ENCODE measurements at regions not wholly inside any gene's neighbourhood (a gene's known extent, or its start where the extent isn't known, plus 50 kb on each side); places are given as distances from the start of the nearest gene placed in this dataset.

- intact Hi-C loops (cut with micrococcal nuclease; ENCODE audit: unreplicated experiment) (no loop called here), in situ Hi-C loops (cut with MboI) (no loop called here)
- FAIRE-seq (peak; percentile 7), ATAC-seq (peak; percentile 61), DNase-seq (ENCODE audit: low read depth, low spot score) (peak; percentile 9)
- ChIA-PET SMC1A (ENCODE audit: uncharacterized antibody, unreplicated experiment) (no interaction called here), CTCF (interaction anchor here (1.1 kb wide), 1 partner anchor 11 kb away, joined by 3 read pairs; no protein-coding TSS in a partner anchor), RAD21 (ENCODE audit: unreplicated experiment) (no interaction called here), POLR2A (no interaction called here)
- WGBS (ENCODE audit: insufficient coverage, insufficient replicate concordance, low lambda C conversion rate, missing lambda C conversion rate): 33% methylated on average over 4 of the region's 4 CpGs
- Histone ChIP-seq H2AFZ (ENCODE audit: control insufficient read depth, low read depth, low read length) (no peak overlapping the region), H3K79me2 (ENCODE audit: control insufficient read depth, insufficient read depth, low read length) (no peaks in the 10 kb centered on the region), H3K4me1 (ENCODE audit: control insufficient read depth, insufficient read depth, low read length) (peaks cover 3% of the 10 kb centered on the region; the same call in 1 of the 2 replicates), H3K4me2 (ENCODE audit: control insufficient read depth, insufficient read depth) (peak overlapping the region; percentile 20; the same call in 1 of the 2 replicates), H3K36me3 (ENCODE audit: control insufficient read depth in 2 of 2, insufficient read depth in 2 of 2, low read length in 1 of 2) (no peaks in the 10 kb centered on the region), H3K27ac (ENCODE audit: control insufficient read depth, insufficient read depth) (no peak overlapping the region), H3K9me3 (replicated peaks; ENCODE audit: control insufficient read depth, insufficient read depth, low read length) (no peaks in the 10 kb centered on the region; the same call in 2 of the 3 replicates), H4K20me1 (ENCODE audit: control insufficient read depth, insufficient read depth) (no peaks in the 10 kb centered on the region), H3K4me3 (no peak overlapping the region), H3K9ac (ENCODE audit: control insufficient read depth, insufficient read depth, low read length) (no peak overlapping the region), H3K27me3 (replicated peaks in 1 of 2; ENCODE audit: control insufficient read depth in 2 of 2, insufficient read depth in 2 of 2, low read length in 1 of 2) (no peaks in the 10 kb centered on the region)
- BruUV-seq (replicated peaks): no TSS peak
- TF ChIP-seq IRF4 (IDR thresholded peaks at IDR 0.05; ENCODE audit: low read depth, low read length): no peak
- no peak for TF ChIP-seq PBX3 (IDR thresholded peaks at IDR 0.05; ENCODE audit: insufficient replicate concordance, low read depth, low read length)
- TF ChIP-seq HSF1 (IDR thresholded peaks at IDR 0.05; ENCODE audit: low read depth, low read length): no peak
- no peak for TF ChIP-seq STAT1 (conservative IDR thresholded peaks at IDR 0.05)
- TF ChIP-seq RB1 (IDR thresholded peaks at IDR 0.05; ENCODE audit: borderline replicate concordance): no peak
- no peak for TF ChIP-seq YY1 (IDR thresholded peaks at IDR 0.05; ENCODE audit: low read depth, low read length)
- peak; percentile 35; the same call in 1 of the 2 replicates for TF ChIP-seq BCL11A (IDR thresholded peaks at IDR 0.05; ENCODE audit: low read depth, low read length)
- peak; percentile 87 for TF ChIP-seq MEF2A (IDR thresholded peaks at IDR 0.05; ENCODE audit: insufficient read depth, low read depth, low read length)
- no peak for TF ChIP-seq HCFC1 (IDR thresholded peaks at IDR 0.05; ENCODE audit: low read length)
- no peak for TF ChIP-seq BHLHE40 (IDR thresholded peaks at IDR 0.05; ENCODE audit: borderline replicate concordance in 1 of 2, low read depth in 2 of 2, low read length in 1 of 2)
- peak; percentile 33; the same call in 1 of the 2 replicates for TF ChIP-seq ATF7 (IDR thresholded peaks at IDR 0.05; ENCODE audit: low read depth)
- no peak for TF ChIP-seq NKRF (conservative IDR thresholded peaks at IDR 0.05)
- TF ChIP-seq BCL3 (IDR thresholded peaks at IDR 0.05; ENCODE audit: borderline replicate concordance, insufficient read depth, low read depth, low read length, poor library complexity, severe bottlenecking): no peak
- no peak for TF ChIP-seq FOXM1 (IDR thresholded peaks at IDR 0.05; ENCODE audit: low read depth, low read length)
- TF ChIP-seq CBFB (IDR thresholded peaks at IDR 0.05; ENCODE audit: low read depth): peak; percentile 49; the same call in 1 of the 2 replicates
- TF ChIP-seq PKNOX1 (IDR thresholded peaks at IDR 0.05): peak; percentile 54
- no peak for TF ChIP-seq MYB (IDR thresholded peaks at IDR 0.05; ENCODE audit: borderline replicate concordance, low read depth, low read length)
- TF ChIP-seq BRCA1 (IDR thresholded peaks at IDR 0.05; ENCODE audit: low read depth, low read length): no peak
- no peak for TF ChIP-seq NFXL1 (IDR thresholded peaks at IDR 0.05; ENCODE audit: borderline replicate concordance)
Observed at GRCh38 chr21:38679534-38679933, 126.2 kb upstream of the ETS2 start.
